GM18858 (cell line): ENCODE measurements at regions not wholly inside any gene's neighbourhood (a gene's known extent, or its start where the extent isn't known, plus 50 kb on each side); places are given as distances from the start of the nearest gene placed in this dataset.

Experiments used
- ATAC-seq: cut with Tn5 transposase; IDR thresholded peaks from one replicate; pipeline ENCODE4 v1.9.1; 2021; ENCODE audit not compliant: unreplicated experiment

- ATAC-seq, result no peak
Observed at GRCh38 chr3:146928421-146929059, 323.4 kb upstream of the PLSCR5 start.

- no peak for ATAC-seq
Observed at GRCh38 chr3:146921693-146922092, 316.5 kb upstream of the PLSCR5 start.

GRCh38 chr3:146914409-146914808 lies 309.3 kb upstream of the PLSCR5 start:
- ATAC-seq, result no peak

GRCh38 chr3:146912241-146913015 lies 307.3 kb upstream of the PLSCR5 start:
- ATAC-seq, result no peak

- no peak for ATAC-seq
Observed at GRCh38 chr3:146903927-146904326, 298.8 kb upstream of the PLSCR5 start.

GRCh38 chr3:146899171-146899570 lies 294.0 kb upstream of the PLSCR5 start:
- ATAC-seq, result no peak

GRCh38 chr3:146896711-146897110 lies 291.6 kb upstream of the PLSCR5 start:
- no peak for ATAC-seq

- no peak for ATAC-seq
Observed at GRCh38 chr3:146895026-146895749, 290.0 kb upstream of the PLSCR5 start.

- ATAC-seq, result no peak
Observed at GRCh38 chr3:146894406-146894805, 289.3 kb upstream of the PLSCR5 start.

GRCh38 chr3:146892041-146892440 lies 286.9 kb upstream of the PLSCR5 start:
- ATAC-seq, result no peak

- no peak for ATAC-seq
Observed at GRCh38 chr3:146889626-146890025, 284.5 kb upstream of the PLSCR5 start.

GRCh38 chr3:146888176-146888575 lies 283.0 kb upstream of the PLSCR5 start:
- ATAC-seq, result no peak

- ATAC-seq, result no peak
Observed at GRCh38 chr3:146884721-146885120, 279.6 kb upstream of the PLSCR5 start.

- ATAC-seq, result no peak
Observed at GRCh38 chr3:146884296-146884695, 279.1 kb upstream of the PLSCR5 start.

GRCh38 chr3:146883288-146883687 lies 278.1 kb upstream of the PLSCR5 start:
- ATAC-seq, result no peak

- no peak for ATAC-seq
Observed at GRCh38 chr3:146881966-146882760, 277.0 kb upstream of the PLSCR5 start.

- ATAC-seq, result no peak
Observed at GRCh38 chr3:146881356-146881755, 276.2 kb upstream of the PLSCR5 start.

- no peak for ATAC-seq
Observed at GRCh38 chr3:146873748-146874147, 268.6 kb upstream of the PLSCR5 start.

GRCh38 chr3:146865175-146865755 lies 260.1 kb upstream of the PLSCR5 start:
- no peak for ATAC-seq

- ATAC-seq, result no peak
Observed at GRCh38 chr3:146861262-146861661, 256.1 kb upstream of the PLSCR5 start.

- ATAC-seq, result no peak
Observed at GRCh38 chr3:146854523-146854922, 249.4 kb upstream of the PLSCR5 start.
